ENCODE measurements at regions not wholly inside any gene's neighbourhood (a gene's known extent, or its start where the extent isn't known, plus 50 kb on each side); places are given as distances from the start of the nearest gene placed in this dataset.

- TF ChIP-seq CTCF (IDR thresholded peaks at IDR 0.05; ENCODE audit: insufficient read depth, low read depth, low read length) (no peak), EZH2 (IDR thresholded peaks at IDR 0.05; ENCODE audit: insufficient read depth, low read length) (no peak)
Measured at GRCh38 chr20:20831794-20832193, 119.3 kb upstream of the RALGAPA2 start.
